ENCODE measurements at regions not wholly inside any gene's neighbourhood (a gene's known extent, or its start where the extent isn't known, plus 50 kb on each side); places are given as distances from the start of the nearest gene placed in this dataset.

- no peaks in the 10 kb centered on the region for H3K36me3 ChIP-seq (ENCODE audit: control insufficient read depth in 2 of 4, insufficient read depth in 4 of 4, low read length in 3 of 4)
- H3K27ac ChIP-seq (ENCODE audit: low read depth, low read length) = no peak overlapping the region
- H3K14ac ChIP-seq (ENCODE audit: insufficient read length) = no peak overlapping the region
- no peak overlapping the region for H3K9ac ChIP-seq (replicated peaks in 1 of 4; ENCODE audit: extremely low read depth in 1 of 4, low read depth in 3 of 4, low read length in 3 of 4)
- no peaks in the 10 kb centered on the region for H3K79me1 ChIP-seq (ENCODE audit: low read depth, low read length)
- no peaks in the 10 kb centered on the region for H3K9me3 ChIP-seq (ENCODE audit: insufficient read depth in 2 of 2, low read depth in 1 of 2, low read length in 1 of 2)
- H2AK5ac ChIP-seq (ENCODE audit: low read depth, low read length) = no peak overlapping the region
- H3K4ac ChIP-seq (replicated peaks; ENCODE audit: insufficient read length, low read depth, low read length) = no peak overlapping the region
- H2AFZ ChIP-seq (ENCODE audit: low read length) = no peak overlapping the region
- no peaks in the 10 kb centered on the region for H3K79me2 ChIP-seq (ENCODE audit: control insufficient read depth in 1 of 2, insufficient read depth in 2 of 2, low read length in 2 of 2)
- no peak overlapping the region for H2BK20ac ChIP-seq (ENCODE audit: low read length)
- no peak overlapping the region for H3K4me3 ChIP-seq (ENCODE audit: extremely low read depth in 1 of 4, insufficient read depth in 2 of 4, low read depth in 3 of 4, low read length in 4 of 4)
- H2BK15ac ChIP-seq (ENCODE audit: low read length) = no peak overlapping the region
- H4K8ac ChIP-seq (ENCODE audit: extremely low read depth, insufficient read depth, low read length) = no peak overlapping the region
- H4K91ac ChIP-seq (replicated peaks; ENCODE audit: insufficient read length, low read length) = no peak overlapping the region
- POLR2A ChIA-PET (ENCODE audit: partially characterized antibody) = no interaction called here
- no peak overlapping the region for H3K56ac ChIP-seq (replicated peaks; ENCODE audit: insufficient read length, low read depth, low read length)
- no peak overlapping the region for H2BK5ac ChIP-seq (ENCODE audit: low read depth, low read length)
- no peaks in the 10 kb centered on the region for H3K23me2 ChIP-seq (ENCODE audit: low read depth, low read length)
- H2BK120ac ChIP-seq (replicated peaks; ENCODE audit: low read depth, low read length) = no peak overlapping the region
- TF ChIP-seq, protein P1, sequence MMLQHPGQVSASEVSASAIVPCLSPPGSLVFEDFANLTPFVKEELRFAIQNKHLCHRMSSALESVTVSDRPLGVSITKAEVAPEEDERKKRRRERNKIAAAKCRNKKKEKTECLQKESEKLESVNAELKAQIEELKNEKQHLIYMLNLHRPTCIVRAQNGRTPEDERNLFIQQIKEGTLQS (IDR thresholded peaks at IDR 0.05; ENCODE audit: insufficient read depth, low read depth, low read length) = no peak
- no peak for TF ChIP-seq POU5F1 (IDR thresholded peaks at IDR 0.05; ENCODE audit: low read depth, low read length)
- TF ChIP-seq POLR2A (IDR thresholded peaks at IDR 0.05; ENCODE audit: control extremely low read depth in 1 of 2, low read depth in 2 of 2, low read length in 2 of 2) = no peak
- TF ChIP-seq, protein P2, sequence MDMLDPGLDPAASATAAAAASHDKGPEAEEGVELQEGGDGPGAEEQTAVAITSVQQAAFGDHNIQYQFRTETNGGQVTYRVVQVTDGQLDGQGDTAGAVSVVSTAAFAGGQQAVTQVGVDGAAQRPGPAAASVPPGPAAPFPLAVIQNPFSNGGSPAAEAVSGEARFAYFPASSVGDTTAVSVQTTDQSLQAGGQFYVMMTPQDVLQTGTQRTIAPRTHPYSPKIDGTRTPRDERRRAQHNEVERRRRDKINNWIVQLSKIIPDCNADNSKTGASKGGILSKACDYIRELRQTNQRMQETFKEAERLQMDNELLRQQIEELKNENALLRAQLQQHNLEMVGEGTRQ (IDR thresholded peaks at IDR 0.05; ENCODE audit: low read length) = no peak
- TF ChIP-seq BACH1 (IDR thresholded peaks at IDR 0.05; ENCODE audit: low read length) = no peak
- TF ChIP-seq ASH2L (IDR thresholded peaks at IDR 0.05; ENCODE audit: low read length) = no peak
- no peak for TF ChIP-seq SIRT6 (IDR thresholded peaks at IDR 0.05; ENCODE audit: low read length)
- no peak for TF ChIP-seq MAX (IDR thresholded peaks at IDR 0.05)
- no peak for TF ChIP-seq RFX5 (IDR thresholded peaks at IDR 0.05; ENCODE audit: borderline replicate concordance, low read depth, low read length)
- no peak overlapping the region for H3K18ac ChIP-seq (ENCODE audit: extremely low read depth, low read length)
- no peak overlapping the region for H2BK12ac ChIP-seq (ENCODE audit: low read depth, low read length)
- H3K23ac ChIP-seq (ENCODE audit: insufficient read length) = no peak overlapping the region
- H3K4me1 ChIP-seq (replicated peaks in 1 of 4; ENCODE audit: control insufficient read depth in 3 of 4, insufficient read depth in 4 of 4, low read length in 3 of 4) = no peaks in the 10 kb centered on the region
- DNase-seq (ENCODE audit: low read depth in 1 of 2, low spot score in 2 of 2) = no peak
- CTCF ChIA-PET (ENCODE audit: partially characterized antibody) = no interaction called here
- H4K20me1 ChIP-seq (replicated peaks in 1 of 2; ENCODE audit: control insufficient read depth in 1 of 2, insufficient read depth in 2 of 2, low read length in 2 of 2) = no peaks in the 10 kb centered on the region
- FAIRE-seq = no peak
- H4K5ac ChIP-seq (ENCODE audit: insufficient read length, low read depth, low read length) = no peak overlapping the region
- H3K4me2 ChIP-seq (ENCODE audit: insufficient read depth in 1 of 2, low read depth in 2 of 2, low read length in 2 of 2) = no peak overlapping the region
- no peaks in the 10 kb centered on the region for H3K27me3 ChIP-seq (replicated peaks in 1 of 4; ENCODE audit: control insufficient read depth in 3 of 4, extremely low read depth in 1 of 4, insufficient read depth in 3 of 4, low read length in 3 of 4)
Observed at GRCh38 chr17:54493691-54494090, 407.0 kb upstream of the TOM1L1 start.
